ENCODE measurements at regions not wholly inside any gene's neighbourhood (a gene's known extent, or its start where the extent isn't known, plus 50 kb on each side); places are given as distances from the start of the nearest gene placed in this dataset.

DNA sequence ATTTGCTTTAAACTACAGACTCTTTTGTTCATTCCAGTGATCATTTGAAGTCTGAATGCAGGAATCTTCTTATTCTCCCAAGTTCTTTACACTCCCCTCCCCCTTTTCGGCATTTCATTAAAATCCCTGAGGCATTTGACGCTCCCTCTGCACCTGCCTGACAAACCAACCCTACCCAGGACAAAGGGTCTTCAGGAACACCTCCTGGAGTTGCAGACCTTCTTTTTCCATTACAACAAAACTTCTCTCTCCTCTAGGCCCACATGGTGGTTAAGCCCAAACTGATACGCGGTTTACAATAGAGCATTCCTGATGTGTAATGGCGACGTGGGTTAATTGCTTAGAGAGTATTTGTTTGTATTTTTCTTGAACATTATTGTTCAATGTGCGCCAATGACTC is 367.4 kb downstream of the FBXO15 start:
- Histone ChIP-seq H3K4ac (ENCODE audit: low read depth, low read length) (no peak overlapping the region), H3K79me1 (ENCODE audit: low read length) (no peaks in the 10 kb centered on the region), H2BK5ac (ENCODE audit: low read depth, low read length, poor library complexity) (no peak overlapping the region), H3K79me2 (ENCODE audit: control insufficient read depth, insufficient read depth, low read length, poor library complexity) (no peaks in the 10 kb centered on the region), H2AK5ac (ENCODE audit: low read length) (no peak overlapping the region), H3K14ac (ENCODE audit: low read length) (no peak overlapping the region), H3K4me2 (ENCODE audit: low read length) (no peak overlapping the region), H3K4me3 (ENCODE audit: low read depth, low read length) (no peak overlapping the region), H2BK120ac (ENCODE audit: insufficient read depth, low read length, poor library complexity) (no peak overlapping the region), H3K9ac (ENCODE audit: low read length) (no peak overlapping the region), H4K91ac (ENCODE audit: low read depth, low read length) (no peak overlapping the region), H3K9me3 (ENCODE audit: insufficient read depth, low read depth, low read length) (peaks cover 1% of the 10 kb centered on the region), H3K18ac (ENCODE audit: low read length) (no peak overlapping the region), H4K8ac (ENCODE audit: low read depth, low read length) (no peak overlapping the region), H3K27ac (ENCODE audit: low read depth, low read length) (no peak overlapping the region), H3K36me3 (ENCODE audit: control insufficient read depth in 1 of 2, insufficient read depth in 2 of 2, low read length in 2 of 2) (no peaks in the 10 kb centered on the region), H4K12ac (ENCODE audit: low read depth, low read length) (no peak overlapping the region), H2BK12ac (ENCODE audit: low read length) (no peak overlapping the region), H3K27me3 (ENCODE audit: insufficient read depth, low read length) (no peaks in the 10 kb centered on the region), H2AFZ (ENCODE audit: insufficient read depth, low read length, poor library complexity) (no peak overlapping the region), H3K23ac (ENCODE audit: low read length) (no peak overlapping the region), H3K4me1 (ENCODE audit: control insufficient read depth in 1 of 2, insufficient read depth in 2 of 2, low read length in 2 of 2) (no peaks in the 10 kb centered on the region)
- no CpG with 5 or more reads among the region's 7 CpGs for WGBS (ENCODE audit: extremely low coverage, insufficient coverage, insufficient read length)
- DNase-seq, result no peak

DNA sequence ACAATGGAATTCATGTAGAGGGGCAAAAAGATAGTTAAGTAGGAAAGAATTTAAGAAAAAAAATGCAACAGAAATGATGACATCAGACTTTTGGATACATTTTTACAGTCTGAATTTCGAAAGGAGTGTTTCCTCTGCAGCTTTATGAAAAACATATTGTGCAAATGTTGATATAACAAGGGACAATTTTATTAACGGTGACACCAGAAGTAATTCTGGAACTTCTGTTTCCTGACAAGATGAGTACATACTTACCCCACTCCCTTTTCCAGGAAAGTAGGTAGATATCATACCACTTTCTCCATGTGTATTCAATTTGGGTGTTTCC is 369.6 kb downstream of the FBXO15 start:
- H3K14ac ChIP-seq (ENCODE audit: low read length), result no peak overlapping the region
- H3K4me2 ChIP-seq (ENCODE audit: low read length), result no peak overlapping the region
- WGBS (ENCODE audit: extremely low coverage, insufficient coverage, insufficient read length), result no CpG with 5 or more reads among the region's 2 CpGs

DNA sequence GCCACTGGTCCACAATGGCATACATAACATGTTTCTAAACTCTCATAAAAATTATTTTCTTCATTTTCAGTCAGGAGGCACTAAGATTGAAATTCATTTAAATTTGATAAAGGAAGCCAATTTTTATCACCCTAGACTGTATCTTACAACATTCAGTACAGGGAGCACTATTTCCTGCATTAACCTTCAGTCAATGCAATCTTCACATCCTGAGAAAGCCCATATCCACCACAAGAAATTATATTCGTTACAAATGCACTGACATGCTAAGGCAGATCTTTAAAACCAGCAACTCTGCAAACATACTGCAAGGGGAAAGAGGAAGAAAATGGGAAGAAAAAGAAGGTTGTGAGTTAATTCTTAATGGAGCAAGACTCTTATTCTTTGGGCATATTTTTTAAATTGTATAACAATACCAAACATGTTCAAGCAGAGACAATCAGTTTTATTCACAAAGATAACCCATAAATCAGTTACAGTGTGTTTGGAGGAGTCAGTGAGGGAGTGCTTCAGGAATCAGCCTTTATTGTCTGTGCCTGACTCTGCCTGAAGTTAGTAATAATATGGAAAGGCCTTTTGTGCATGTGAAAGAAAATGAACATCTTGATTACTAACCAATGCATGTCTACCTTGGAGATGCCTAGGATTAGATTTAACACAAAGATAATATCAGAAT is 370.1 kb downstream of the FBXO15 start:
- Histone ChIP-seq H2AK5ac (ENCODE audit: low read length) (no peak overlapping the region), H3K9me3 (ENCODE audit: insufficient read depth, low read depth, low read length) (peaks cover 1% of the 10 kb centered on the region), H2BK12ac (ENCODE audit: low read length) (no peak overlapping the region), H3K4me1 (ENCODE audit: control insufficient read depth in 1 of 2, insufficient read depth in 2 of 2, low read length in 2 of 2) (no peaks in the 10 kb centered on the region), H2AFZ (ENCODE audit: insufficient read depth, low read length, poor library complexity) (no peak overlapping the region), H3K23ac (ENCODE audit: low read length) (no peak overlapping the region), H3K27me3 (ENCODE audit: insufficient read depth, low read length) (no peaks in the 10 kb centered on the region), H3K4ac (ENCODE audit: low read depth, low read length) (no peak overlapping the region), H3K79me2 (ENCODE audit: control insufficient read depth, insufficient read depth, low read length, poor library complexity) (no peaks in the 10 kb centered on the region), H2BK120ac (ENCODE audit: insufficient read depth, low read length, poor library complexity) (no peak overlapping the region), H3K14ac (ENCODE audit: low read length) (no peak overlapping the region), H3K27ac (ENCODE audit: low read depth, low read length) (no peak overlapping the region), H4K91ac (ENCODE audit: low read depth, low read length) (no peak overlapping the region), H3K4me3 (ENCODE audit: low read depth, low read length) (no peak overlapping the region), H3K9ac (ENCODE audit: low read length) (no peak overlapping the region), H3K18ac (ENCODE audit: low read length) (no peak overlapping the region), H4K12ac (ENCODE audit: low read depth, low read length) (no peak overlapping the region), H4K8ac (ENCODE audit: low read depth, low read length) (no peak overlapping the region), H2BK5ac (ENCODE audit: low read depth, low read length, poor library complexity) (no peak overlapping the region), H3K4me2 (ENCODE audit: low read length) (no peak overlapping the region), H3K79me1 (ENCODE audit: low read length) (no peaks in the 10 kb centered on the region), H3K36me3 (ENCODE audit: control insufficient read depth in 1 of 2, insufficient read depth in 2 of 2, low read length in 2 of 2) (no peaks in the 10 kb centered on the region)
- WGBS (ENCODE audit: extremely low coverage, insufficient coverage, insufficient read length), result no CpG with 5 or more reads among the region's 1 CpG
- DNase-seq, result no peak

More for the DNA sequence above, 369.6 kb downstream of the FBXO15 start:
- Histone ChIP-seq H4K91ac (ENCODE audit: low read depth, low read length) (no peak overlapping the region), H3K23ac (ENCODE audit: low read length) (no peak overlapping the region), H3K9me3 (ENCODE audit: insufficient read depth, low read depth, low read length) (peaks cover 1% of the 10 kb centered on the region), H3K9ac (ENCODE audit: low read length) (no peak overlapping the region), H3K18ac (ENCODE audit: low read length) (no peak overlapping the region), H3K27me3 (ENCODE audit: insufficient read depth, low read length) (no peaks in the 10 kb centered on the region), H4K8ac (ENCODE audit: low read depth, low read length) (no peak overlapping the region), H2AK5ac (ENCODE audit: low read length) (no peak overlapping the region), H3K4me3 (ENCODE audit: low read depth, low read length) (no peak overlapping the region), H2BK5ac (ENCODE audit: low read depth, low read length, poor library complexity) (no peak overlapping the region), H3K4me1 (ENCODE audit: control insufficient read depth in 1 of 2, insufficient read depth in 2 of 2, low read length in 2 of 2) (no peaks in the 10 kb centered on the region), H2BK120ac (ENCODE audit: insufficient read depth, low read length, poor library complexity) (no peak overlapping the region), H4K12ac (ENCODE audit: low read depth, low read length) (no peak overlapping the region), H3K27ac (ENCODE audit: low read depth, low read length) (no peak overlapping the region), H2AFZ (ENCODE audit: insufficient read depth, low read length, poor library complexity) (no peak overlapping the region), H3K79me2 (ENCODE audit: control insufficient read depth, insufficient read depth, low read length, poor library complexity) (no peaks in the 10 kb centered on the region), H2BK12ac (ENCODE audit: low read length) (no peak overlapping the region), H3K36me3 (ENCODE audit: control insufficient read depth in 1 of 2, insufficient read depth in 2 of 2, low read length in 2 of 2) (no peaks in the 10 kb centered on the region), H3K79me1 (ENCODE audit: low read length) (no peaks in the 10 kb centered on the region), H3K4ac (ENCODE audit: low read depth, low read length) (no peak overlapping the region)
- peak in 1 of 2 donors; percentile 64 for DNase-seq

DNA sequence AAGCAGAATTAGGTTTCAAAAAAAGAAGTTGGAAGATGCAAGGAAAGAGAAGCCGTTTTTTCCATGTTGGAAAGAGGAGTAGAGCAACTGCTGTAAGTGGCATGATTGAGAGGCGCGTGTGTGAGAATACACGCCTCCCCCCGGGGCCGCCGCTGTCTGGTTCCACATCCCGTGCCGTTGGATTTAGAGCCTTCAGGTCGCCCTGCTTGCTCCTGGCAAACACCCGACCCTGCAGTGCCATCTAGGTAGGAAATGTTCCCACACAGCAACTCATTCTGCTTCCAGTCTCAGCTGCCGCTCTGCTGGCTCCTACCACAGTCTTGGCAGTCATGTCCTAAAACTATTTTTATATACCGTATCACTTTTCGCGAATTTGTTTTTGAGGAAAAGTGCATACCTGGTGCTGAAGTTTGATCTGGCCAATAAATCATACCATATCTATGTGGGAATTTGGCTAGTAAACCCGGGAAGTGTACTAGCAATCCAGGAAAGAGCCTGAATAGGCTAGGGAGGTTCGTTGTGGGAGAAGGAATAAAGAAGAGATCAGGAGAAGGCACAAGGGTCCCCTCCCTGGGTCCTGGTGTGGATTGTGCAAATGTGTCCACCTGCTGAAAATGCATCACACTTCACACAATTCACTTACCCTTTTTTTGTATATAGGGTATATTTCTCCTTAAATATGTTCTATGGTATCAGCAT is 372.7 kb downstream of the FBXO15 start:
- H2BK120ac ChIP-seq (ENCODE audit: insufficient read depth, low read length, poor library complexity), result no peak overlapping the region
- no peak overlapping the region for H3K4ac ChIP-seq (ENCODE audit: low read depth, low read length)
- H3K18ac ChIP-seq (ENCODE audit: low read length), result no peak overlapping the region
- DNase-seq, result no peak
- H2BK12ac ChIP-seq (ENCODE audit: low read length), result no peak overlapping the region
- no CpG with 5 or more reads among the region's 17 CpGs for WGBS (ENCODE audit: extremely low coverage, insufficient coverage, insufficient read length)
- H3K4me2 ChIP-seq (ENCODE audit: low read length), result no peak overlapping the region
- H3K23ac ChIP-seq (ENCODE audit: low read length), result no peak overlapping the region
- no peak overlapping the region for H4K12ac ChIP-seq (ENCODE audit: low read depth, low read length)
- no peaks in the 10 kb centered on the region for H3K79me1 ChIP-seq (ENCODE audit: low read length)
- H3K36me3 ChIP-seq (ENCODE audit: control insufficient read depth in 1 of 2, insufficient read depth in 2 of 2, low read length in 2 of 2), result no peaks in the 10 kb centered on the region
- H4K91ac ChIP-seq (ENCODE audit: low read depth, low read length), result no peak overlapping the region
- no peak overlapping the region for H3K9ac ChIP-seq (ENCODE audit: low read length)
- H2AFZ ChIP-seq (ENCODE audit: insufficient read depth, low read length, poor library complexity), result no peak overlapping the region
- H3K27ac ChIP-seq (ENCODE audit: low read depth, low read length), result no peak overlapping the region
- peaks cover 1% of the 10 kb centered on the region for H3K9me3 ChIP-seq (ENCODE audit: insufficient read depth, low read depth, low read length)
- H3K4me3 ChIP-seq (ENCODE audit: low read depth, low read length), result no peak overlapping the region
- H3K79me2 ChIP-seq (ENCODE audit: control insufficient read depth, insufficient read depth, low read length, poor library complexity), result no peaks in the 10 kb centered on the region
- no peaks in the 10 kb centered on the region for H3K27me3 ChIP-seq (ENCODE audit: insufficient read depth, low read length)
- H4K8ac ChIP-seq (ENCODE audit: low read depth, low read length), result no peak overlapping the region
- no peak overlapping the region for H2BK5ac ChIP-seq (ENCODE audit: low read depth, low read length, poor library complexity)
- no peak overlapping the region for H3K14ac ChIP-seq (ENCODE audit: low read length)
- no peak overlapping the region for H2AK5ac ChIP-seq (ENCODE audit: low read length)
- H3K4me1 ChIP-seq (ENCODE audit: control insufficient read depth in 1 of 2, insufficient read depth in 2 of 2, low read length in 2 of 2), result no peaks in the 10 kb centered on the region

Data from trophoblast cell (in vitro differentiated cells and primary cell).